Ascending aorta (tissue), 2 donors: ENCODE measurements at regions not wholly inside any gene's neighbourhood (a gene's known extent, or its start where the extent isn't known, plus 50 kb on each side); places are given as distances from the start of the nearest gene placed in this dataset.

Source experiments
- DNase-seq, 2 donors: peaks; one replicate each; pipeline ENCODE4 v3.0.0-alpha.2; 2019; ENCODE audit warnings: low spot score in 2 of 2
- H3K27ac ChIP-seq, 2 donors: fragments of 200-600 bp; sonication (generic); one replicate each; pipeline ENCODE4 v1.5.1; 2016 to 2017; ENCODE audit warnings: mild to moderate bottlenecking in 1 of 2
- H3K27me3 ChIP-seq: fragments of 200-600 bp; sonication (generic); one replicate; pipeline ENCODE4 v1.5.1; 2017
- H3K36me3 ChIP-seq, 2 donors: fragments of 200-600 bp; sonication (generic); one replicate each; pipeline ENCODE4 v1.5.1; 2016
- H3K4me1 ChIP-seq, 2 donors: fragments of 200-600 bp; sonication (generic); one replicate each; pipeline ENCODE4 v1.5.1; 2016 to 2017; ENCODE audit warnings: mild to moderate bottlenecking in 1 of 2
- H3K4me3 ChIP-seq, 2 donors: fragments of 200-600 bp; sonication (generic); one replicate each; pipeline ENCODE4 v1.5.1; 2016 to 2017; ENCODE audit warnings: mild to moderate bottlenecking in 1 of 2
- H3K9me3 ChIP-seq, 2 donors: fragments of 200-600 bp; sonication (generic); one replicate each; pipeline ENCODE4 v1.5.1; 2016
- intact Hi-C: fragments of 100-400 bp; cut with DNase I; formaldehyde crosslinking; loops from one replicate; pipeline ENCODE4 v1.15.1; 2023
- TF ChIP-seq, protein P1 (sequence below), 3 experiments: fragments of 200-600 bp in 2 of 3; fragments of 450-650 bp in 1 of 3; sonication (generic) in 2 of 3; IDR thresholded peaks; one replicate each; pipeline ENCODE4 v1.5.1; 2016 to 2019; ENCODE audit warnings: antibody characterized with exemption in 3 of 3, mild to moderate bottlenecking in 1 of 3, moderate library complexity in 1 of 3

GRCh38 chr2:16046649-16047048, 106.3 kb downstream of the MYCN start:
- Histone ChIP-seq H3K27me3 (no peaks in the 10 kb centered on the region), H3K36me3 (no peaks in the 10 kb centered on the region), H3K9me3 (no peaks in the 10 kb centered on the region), H3K4me3 (no peak overlapping the region), H3K4me1 (no peaks in the 10 kb centered on the region), H3K27ac (no peak overlapping the region)
- TF ChIP-seq, protein P1, sequence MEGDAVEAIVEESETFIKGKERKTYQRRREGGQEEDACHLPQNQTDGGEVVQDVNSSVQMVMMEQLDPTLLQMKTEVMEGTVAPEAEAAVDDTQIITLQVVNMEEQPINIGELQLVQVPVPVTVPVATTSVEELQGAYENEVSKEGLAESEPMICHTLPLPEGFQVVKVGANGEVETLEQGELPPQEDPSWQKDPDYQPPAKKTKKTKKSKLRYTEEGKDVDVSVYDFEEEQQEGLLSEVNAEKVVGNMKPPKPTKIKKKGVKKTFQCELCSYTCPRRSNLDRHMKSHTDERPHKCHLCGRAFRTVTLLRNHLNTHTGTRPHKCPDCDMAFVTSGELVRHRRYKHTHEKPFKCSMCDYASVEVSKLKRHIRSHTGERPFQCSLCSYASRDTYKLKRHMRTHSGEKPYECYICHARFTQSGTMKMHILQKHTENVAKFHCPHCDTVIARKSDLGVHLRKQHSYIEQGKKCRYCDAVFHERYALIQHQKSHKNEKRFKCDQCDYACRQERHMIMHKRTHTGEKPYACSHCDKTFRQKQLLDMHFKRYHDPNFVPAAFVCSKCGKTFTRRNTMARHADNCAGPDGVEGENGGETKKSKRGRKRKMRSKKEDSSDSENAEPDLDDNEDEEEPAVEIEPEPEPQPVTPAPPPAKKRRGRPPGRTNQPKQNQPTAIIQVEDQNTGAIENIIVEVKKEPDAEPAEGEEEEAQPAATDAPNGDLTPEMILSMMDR (IDR thresholded peaks at IDR 0.05), result no peak
- intact Hi-C loops, result no loop called here
- no peak for DNase-seq

- no peak for DNase-seq
- TF ChIP-seq, protein P1 (IDR thresholded peaks at IDR 0.05), result no peak
- intact Hi-C loops, result no loop called here
- Histone ChIP-seq H3K27me3 (no peaks in the 10 kb centered on the region), H3K36me3 (no peaks in the 10 kb centered on the region), H3K27ac (no peak overlapping the region), H3K9me3 (no peaks in the 10 kb centered on the region), H3K4me3 (no peak overlapping the region), H3K4me1 (no peaks in the 10 kb centered on the region)
These were observed 105.5 kb downstream of the MYCN start for GRCh38 chr2:16045653-16046352.

DNA sequence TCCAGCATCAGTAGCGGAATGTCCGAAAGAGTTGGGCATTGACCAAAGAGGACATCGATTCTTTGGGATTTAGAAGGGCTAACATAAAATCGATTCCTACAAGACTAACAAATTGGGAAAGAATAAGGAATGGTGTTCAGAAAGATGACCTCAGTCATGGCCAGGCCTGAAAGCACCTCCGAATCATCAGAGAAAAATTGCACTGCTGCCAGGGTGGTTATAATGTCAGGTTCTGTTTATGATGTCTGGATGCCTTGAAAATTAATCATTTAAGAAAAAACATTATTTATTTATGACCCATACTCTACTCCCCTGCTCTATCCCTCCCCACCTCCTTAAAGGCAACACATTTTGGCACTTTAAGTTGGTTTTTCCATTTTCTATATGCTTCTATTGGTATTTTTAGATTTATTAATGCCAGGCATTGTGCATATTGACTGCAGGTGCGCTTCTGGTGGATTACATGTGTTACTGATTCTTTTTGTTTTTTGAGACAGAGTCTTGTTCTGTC, 104.7 kb downstream of the MYCN start:
- no peak overlapping the region for H3K4me3 ChIP-seq
- H3K36me3 ChIP-seq, result no peaks in the 10 kb centered on the region
- intact Hi-C loops, result no loop called here
- no peak overlapping the region for H3K27ac ChIP-seq
- no peak for DNase-seq
- H3K4me1 ChIP-seq, result no peaks in the 10 kb centered on the region
- no peaks in the 10 kb centered on the region for H3K9me3 ChIP-seq
- TF ChIP-seq, protein P1 (IDR thresholded peaks at IDR 0.05), result no peak
- no peaks in the 10 kb centered on the region for H3K27me3 ChIP-seq

DNA sequence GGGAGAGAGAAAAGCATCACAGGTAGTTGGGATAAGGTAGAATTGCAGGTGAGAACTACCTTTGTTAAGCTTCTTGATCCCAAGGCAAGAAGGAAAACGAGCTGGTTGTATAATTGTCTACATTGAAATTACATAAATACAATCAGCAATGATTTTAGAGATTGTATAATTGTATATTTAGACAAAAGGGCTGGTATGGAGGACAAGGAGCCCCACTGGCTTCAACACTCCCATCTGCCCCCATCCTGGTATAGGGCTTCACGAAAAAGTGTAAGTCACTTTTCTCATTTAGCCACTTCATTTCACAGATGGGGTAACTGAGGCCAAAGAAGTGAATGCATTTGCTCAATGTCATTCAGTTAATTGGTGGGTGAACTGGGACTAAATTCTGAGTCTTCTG, 103.3 kb downstream of the MYCN start:
- no peaks in the 10 kb centered on the region for H3K9me3 ChIP-seq
- TF ChIP-seq, protein P1 (IDR thresholded peaks at IDR 0.05), result no peak
- intact Hi-C loops, result no loop called here
- H3K36me3 ChIP-seq, result no peaks in the 10 kb centered on the region
- no peak overlapping the region for H3K27ac ChIP-seq
- H3K4me1 ChIP-seq, result no peaks in the 10 kb centered on the region
- H3K27me3 ChIP-seq, result no peaks in the 10 kb centered on the region
- H3K4me3 ChIP-seq, result no peak overlapping the region
- no peak for DNase-seq

GRCh38 chr2:16043192-16043591, 102.8 kb downstream of the MYCN start:
- Histone ChIP-seq H3K4me3 (no peak overlapping the region), H3K27ac (no peak overlapping the region), H3K4me1 (no peaks in the 10 kb centered on the region), H3K27me3 (no peaks in the 10 kb centered on the region), H3K36me3 (no peaks in the 10 kb centered on the region), H3K9me3 (no peaks in the 10 kb centered on the region)
- no peak for DNase-seq
- TF ChIP-seq, protein P1 (IDR thresholded peaks at IDR 0.05), result no peak
- intact Hi-C loops, result no loop called here
